ENCODE measurements at regions not wholly inside any gene's neighbourhood (a gene's known extent, or its start where the extent isn't known, plus 50 kb on each side); places are given as distances from the start of the nearest gene placed in this dataset.
"Not testable (repeated sequence)": the region's sequence is repeated elsewhere in the genome, so short reads cannot be mapped to it uniquely, and the experiment has no call there.

GRCh38 chr14:71395151-71395604, 487.9 kb downstream of the PCNX1 start:
- no peak for TF ChIP-seq CTCF (IDR thresholded peaks at IDR 0.05; ENCODE audit: control insufficient read depth, extremely low read depth, insufficient read depth)
- no peak for DNase-seq (ENCODE audit: low read depth)
- H3K4me3 ChIP-seq (ENCODE audit: low read depth, low read length): no peak overlapping the region

DNA sequence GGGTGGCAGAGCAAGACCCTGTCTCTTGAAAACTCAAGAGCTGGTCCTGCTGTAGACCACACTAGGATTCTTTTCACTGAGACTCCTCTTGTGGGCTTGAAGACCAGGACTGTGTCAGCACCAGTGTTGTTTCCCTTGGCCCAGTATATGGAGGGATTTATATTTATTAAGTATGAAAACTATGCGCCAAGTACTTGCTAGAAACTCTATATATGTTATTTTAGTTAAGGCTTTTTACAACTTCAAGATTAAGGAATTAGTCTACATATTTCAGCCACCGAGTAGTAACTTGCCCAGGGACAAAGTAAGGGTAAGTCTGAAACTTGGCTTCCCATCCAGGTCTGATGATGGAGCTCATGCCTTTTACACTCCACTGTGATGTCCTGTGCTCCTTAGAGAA, 488.4 kb downstream of the PCNX1 start:
- no peak for TF ChIP-seq CTCF (IDR thresholded peaks at IDR 0.05; ENCODE audit: control insufficient read depth, extremely low read depth, insufficient read depth)
- no peak for DNase-seq (ENCODE audit: low read depth)
- H3K4me3 ChIP-seq (ENCODE audit: low read depth, low read length): no peak overlapping the region

- no peak overlapping the region for H3K4me3 ChIP-seq (ENCODE audit: low read depth, low read length)
- TF ChIP-seq CTCF (IDR thresholded peaks at IDR 0.05; ENCODE audit: control insufficient read depth, extremely low read depth, insufficient read depth): no peak
- DNase-seq (ENCODE audit: low read depth): no peak
Observed at GRCh38 chr14:71396050-71396677, 488.9 kb downstream of the PCNX1 start.

DNA sequence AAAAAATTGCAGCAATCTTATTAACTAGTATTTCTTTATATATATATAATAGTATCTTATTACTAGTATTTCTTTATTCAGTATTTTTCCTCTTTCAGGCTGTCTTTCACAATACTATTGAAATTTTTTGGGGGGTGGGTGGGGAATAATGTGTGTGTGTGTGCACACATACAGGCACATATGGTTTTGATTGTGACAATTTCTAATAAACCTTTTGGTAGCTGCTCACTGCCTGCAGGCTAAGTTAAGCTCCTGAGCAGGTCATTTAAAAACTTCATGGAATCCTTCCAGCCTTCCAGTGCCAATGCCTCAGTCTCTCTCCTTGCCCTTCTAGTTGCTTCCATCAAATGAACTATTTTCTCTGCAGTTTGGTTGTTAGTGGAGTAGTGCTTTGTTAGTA, 490.1 kb downstream of the PCNX1 start:
- no peak for TF ChIP-seq CTCF (IDR thresholded peaks at IDR 0.05; ENCODE audit: control insufficient read depth, extremely low read depth, insufficient read depth)
- no peak overlapping the region for H3K4me3 ChIP-seq (ENCODE audit: low read depth, low read length)
- DNase-seq (ENCODE audit: low read depth): no peak

DNA sequence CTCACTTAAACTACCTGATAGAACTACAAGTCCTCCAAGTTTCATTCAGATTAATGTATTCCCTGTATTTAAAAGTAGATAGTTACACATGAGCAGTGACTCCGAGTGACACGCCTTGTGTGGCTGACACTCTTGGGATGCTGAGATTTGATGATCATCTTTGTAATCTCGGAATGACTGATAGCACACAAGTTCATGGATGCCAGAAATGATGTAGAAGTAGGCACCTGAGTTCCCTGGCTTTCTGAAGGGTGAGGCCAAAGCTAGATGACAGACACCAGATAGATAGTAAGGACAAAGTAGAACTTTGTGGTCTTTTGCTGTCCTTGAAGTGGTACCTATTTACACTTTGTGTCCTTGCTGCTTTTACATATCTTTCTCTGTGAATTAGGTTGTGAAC, 491.2 kb downstream of the PCNX1 start:
- no peak for DNase-seq (ENCODE audit: low read depth)
- TF ChIP-seq CTCF (IDR thresholded peaks at IDR 0.05; ENCODE audit: control insufficient read depth, extremely low read depth, insufficient read depth): no peak
- H3K4me3 ChIP-seq (ENCODE audit: low read depth, low read length): no peak overlapping the region

DNA sequence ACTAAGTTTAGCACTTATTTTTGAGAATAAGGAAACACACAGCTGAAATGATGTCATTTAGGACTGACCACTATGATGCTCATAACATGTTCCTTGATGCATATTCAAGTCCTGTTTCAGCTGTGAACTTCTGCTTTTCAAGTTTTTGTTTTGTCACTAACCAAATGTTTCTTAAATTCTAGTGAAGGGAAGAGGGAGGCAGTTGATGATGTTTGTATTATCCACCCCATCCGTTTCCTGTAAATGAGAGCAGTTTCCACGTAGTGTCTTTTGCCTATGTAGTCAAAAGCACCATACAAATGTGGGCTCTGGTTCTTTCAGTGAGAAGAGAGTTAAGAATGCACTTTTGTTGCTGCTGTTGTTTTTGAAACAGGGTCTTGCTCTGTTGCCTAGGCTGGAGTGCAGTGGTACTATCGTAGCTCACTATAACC, 491.8 kb downstream of the PCNX1 start:
- TF ChIP-seq CTCF (IDR thresholded peaks at IDR 0.05; ENCODE audit: control insufficient read depth, extremely low read depth, insufficient read depth): no peak
- no peak for DNase-seq (ENCODE audit: low read depth)
- no peak overlapping the region for H3K4me3 ChIP-seq (ENCODE audit: low read depth, low read length)

DNA sequence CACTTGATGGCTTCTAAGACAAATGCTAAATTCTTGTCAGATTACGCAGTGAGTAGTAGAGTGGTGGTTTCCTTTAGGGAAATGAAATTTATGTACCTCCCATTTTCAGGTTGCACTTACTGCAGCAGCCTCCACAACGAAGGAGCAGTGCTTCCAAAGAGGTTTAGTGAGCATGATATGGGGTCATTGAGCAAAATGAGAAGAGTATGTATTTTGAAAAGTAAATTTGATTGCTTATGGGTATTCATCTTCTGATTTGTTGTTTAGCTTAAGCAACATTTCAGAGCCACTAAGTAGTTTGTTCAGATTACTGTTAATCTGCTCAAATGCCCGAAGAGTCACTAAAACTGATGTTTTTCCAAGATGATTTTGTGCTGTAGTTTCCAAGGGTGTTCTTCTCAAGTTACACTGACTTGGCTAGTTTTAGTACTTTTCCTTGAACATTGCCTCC, 493.6 kb downstream of the PCNX1 start:
- no peak for DNase-seq (ENCODE audit: low read depth)
- TF ChIP-seq CTCF (IDR thresholded peaks at IDR 0.05; ENCODE audit: control insufficient read depth, extremely low read depth, insufficient read depth): no peak
- H3K4me3 ChIP-seq (ENCODE audit: low read depth, low read length): no peak overlapping the region

DNA sequence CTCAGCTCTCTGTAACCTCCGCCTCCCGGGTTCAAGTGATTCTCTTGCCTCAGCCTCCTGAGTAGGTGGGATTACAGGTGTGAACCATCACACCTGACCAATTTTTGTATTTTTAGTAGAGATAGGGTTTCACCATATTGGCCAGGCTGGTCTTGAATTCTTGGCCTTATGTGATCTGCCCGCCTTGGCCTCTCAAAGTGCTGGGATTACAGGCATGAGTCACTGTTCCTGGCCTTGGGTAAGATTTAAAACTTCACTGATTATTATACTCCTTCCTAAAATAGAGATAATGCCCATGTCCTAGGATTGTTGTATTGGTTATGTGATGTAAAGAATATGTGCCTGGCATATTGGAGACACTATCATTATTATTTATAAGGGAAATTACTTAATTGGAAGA, 495.2 kb downstream of the PCNX1 start:
- not testable (repeated sequence) for DNase-seq (ENCODE audit: low read depth); H3K4me3 ChIP-seq (ENCODE audit: low read depth, low read length)

Measured in LNCaP clone FGC (cell line).